ENCODE measurements at regions not wholly inside any gene's neighbourhood (a gene's known extent, or its start where the extent isn't known, plus 50 kb on each side); places are given as distances from the start of the nearest gene placed in this dataset.
"Not testable (repeated sequence)": the region's sequence is repeated elsewhere in the genome, so short reads cannot be mapped to it uniquely, and the experiment has no call there.

- H3K4me1 ChIP-seq (ENCODE audit: insufficient read depth, low read length), result no peaks in the 10 kb centered on the region
- H3K36me3 ChIP-seq (ENCODE audit: insufficient read depth, low read length), result no peaks in the 10 kb centered on the region
- no peaks in the 10 kb centered on the region for H3K9me3 ChIP-seq (ENCODE audit: control insufficient read depth, insufficient read depth, low read length)
- H3K9ac ChIP-seq (ENCODE audit: low read depth, low read length), result no peak overlapping the region
Observed at GRCh38 chr1:204793259-204793914, 77.3 kb upstream of the NFASC start.

GRCh38 chr1:204796886-204797285 is 73.8 kb upstream of the NFASC start:
- not testable (repeated sequence) for H3K4me1 ChIP-seq (ENCODE audit: insufficient read depth, low read length); H3K36me3 ChIP-seq (ENCODE audit: insufficient read depth, low read length); H3K9me3 ChIP-seq (ENCODE audit: control insufficient read depth, insufficient read depth, low read length); H3K9ac ChIP-seq (ENCODE audit: low read depth, low read length)

DNA sequence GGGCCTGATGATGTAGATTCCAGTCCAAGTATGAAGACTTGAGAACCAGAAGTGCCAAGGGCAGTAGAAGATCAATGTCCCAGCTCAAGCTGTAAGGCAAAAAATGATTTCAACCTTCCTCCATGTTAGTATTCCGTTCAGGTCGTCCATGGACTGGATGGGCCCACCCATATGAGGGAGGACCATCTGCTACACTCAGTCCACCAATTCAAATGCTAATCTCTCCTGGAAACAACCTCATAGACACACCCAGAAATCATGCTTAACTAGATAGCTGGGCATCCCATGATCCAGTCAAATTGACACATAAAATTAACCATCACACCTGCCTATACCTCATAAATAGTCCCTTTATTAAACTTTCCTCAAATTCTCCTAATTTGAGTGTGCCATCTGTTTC is 73.3 kb upstream of the NFASC start:
- no peaks in the 10 kb centered on the region for H3K4me1 ChIP-seq (ENCODE audit: insufficient read depth, low read length)
- no peak overlapping the region for H3K9ac ChIP-seq (ENCODE audit: low read depth, low read length)
- H3K9me3 ChIP-seq (ENCODE audit: control insufficient read depth, insufficient read depth, low read length), result no peaks in the 10 kb centered on the region
- no peaks in the 10 kb centered on the region for H3K36me3 ChIP-seq (ENCODE audit: insufficient read depth, low read length)

- Histone ChIP-seq H3K9me3 (ENCODE audit: control insufficient read depth, insufficient read depth, low read length) (no peaks in the 10 kb centered on the region), H3K36me3 (ENCODE audit: insufficient read depth, low read length) (no peaks in the 10 kb centered on the region), H3K9ac (ENCODE audit: low read depth, low read length) (no peak overlapping the region), H3K4me1 (ENCODE audit: insufficient read depth, low read length) (no peaks in the 10 kb centered on the region)
Observed at GRCh38 chr1:204799630-204800029, 71.0 kb upstream of the NFASC start.

- H3K36me3 ChIP-seq (ENCODE audit: insufficient read depth, low read length), result no peaks in the 10 kb centered on the region
- H3K4me1 ChIP-seq (ENCODE audit: insufficient read depth, low read length), result no peaks in the 10 kb centered on the region
- H3K9ac ChIP-seq (ENCODE audit: low read depth, low read length), result no peak overlapping the region
- no peaks in the 10 kb centered on the region for H3K9me3 ChIP-seq (ENCODE audit: control insufficient read depth, insufficient read depth, low read length)
Observed at GRCh38 chr1:204801211-204801610, 69.5 kb upstream of the NFASC start.

DNA sequence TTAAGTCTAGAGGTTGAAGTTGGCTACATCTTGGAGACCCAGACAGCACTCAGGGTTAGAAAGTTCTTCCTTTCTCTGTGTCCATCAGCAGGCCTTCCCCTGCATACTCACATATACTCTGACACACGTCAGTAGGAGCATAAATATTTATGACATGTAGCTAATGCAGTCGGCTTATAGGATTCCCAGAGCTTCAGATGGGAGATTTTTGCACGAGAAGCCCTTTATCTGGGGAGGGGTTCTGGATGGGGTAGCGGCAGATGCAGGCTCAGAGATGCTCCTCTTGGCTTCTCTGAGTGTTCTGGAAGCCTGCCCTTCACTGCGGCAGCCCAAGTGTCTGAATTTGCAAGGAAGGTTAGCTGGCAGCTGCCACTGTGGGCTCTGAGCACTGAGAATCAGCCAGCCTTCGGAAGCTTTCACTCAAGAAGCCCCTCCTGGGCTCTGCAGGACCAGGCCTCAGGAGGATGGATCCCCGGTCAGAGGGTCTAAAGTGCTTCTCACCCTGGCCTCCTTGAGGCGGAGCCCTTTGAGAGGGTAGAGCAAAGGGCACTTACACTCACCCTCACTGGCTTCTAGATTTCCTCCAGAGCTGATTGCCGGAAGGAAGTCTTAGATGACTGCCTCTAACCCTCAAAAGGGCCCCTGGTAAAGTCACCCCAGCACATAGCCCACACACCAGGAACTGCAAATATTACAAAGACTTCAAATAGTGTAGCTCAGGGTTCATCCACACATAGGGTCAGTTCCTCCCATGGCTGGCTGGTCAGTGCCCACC is 68.1 kb upstream of the NFASC start:
- Histone ChIP-seq H3K9ac (ENCODE audit: low read depth, low read length) (no peak overlapping the region), H3K36me3 (ENCODE audit: insufficient read depth, low read length) (no peaks in the 10 kb centered on the region), H3K4me1 (ENCODE audit: insufficient read depth, low read length) (no peaks in the 10 kb centered on the region), H3K9me3 (ENCODE audit: control insufficient read depth, insufficient read depth, low read length) (no peaks in the 10 kb centered on the region)

DNA sequence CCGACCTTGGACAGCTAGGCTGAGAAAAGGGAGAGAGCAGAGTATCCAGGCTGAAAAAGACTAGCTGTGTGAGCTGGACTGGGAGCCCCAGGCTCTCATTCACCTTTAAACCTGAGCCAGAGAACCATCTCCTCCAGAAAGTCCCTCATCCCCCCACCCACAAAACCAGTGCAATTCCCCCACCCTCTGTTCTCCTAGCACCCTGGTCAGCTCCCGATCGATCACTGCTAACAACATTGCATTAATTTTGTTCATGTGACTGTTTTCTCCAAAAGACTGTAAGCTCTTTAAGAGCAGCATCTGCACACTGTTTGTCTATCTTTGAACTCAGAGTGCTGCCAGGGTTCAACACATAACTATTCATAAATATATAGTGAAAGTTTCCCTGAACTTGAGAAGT is 67.1 kb upstream of the NFASC start:
- Histone ChIP-seq H3K36me3 (ENCODE audit: insufficient read depth, low read length) (no peaks in the 10 kb centered on the region), H3K9me3 (ENCODE audit: control insufficient read depth, insufficient read depth, low read length) (no peaks in the 10 kb centered on the region), H3K9ac (ENCODE audit: low read depth, low read length) (no peak overlapping the region), H3K4me1 (ENCODE audit: insufficient read depth, low read length) (no peaks in the 10 kb centered on the region)

- no peaks in the 10 kb centered on the region for H3K9me3 ChIP-seq (ENCODE audit: control insufficient read depth, insufficient read depth, low read length)
- H3K4me1 ChIP-seq (ENCODE audit: insufficient read depth, low read length), result no peaks in the 10 kb centered on the region
- peak overlapping the region; percentile 61 for H3K9ac ChIP-seq (ENCODE audit: low read depth, low read length)
- H3K36me3 ChIP-seq (ENCODE audit: insufficient read depth, low read length), result no peaks in the 10 kb centered on the region
Observed at GRCh38 chr1:204806943-204807687, 63.5 kb upstream of the NFASC start.

DNA sequence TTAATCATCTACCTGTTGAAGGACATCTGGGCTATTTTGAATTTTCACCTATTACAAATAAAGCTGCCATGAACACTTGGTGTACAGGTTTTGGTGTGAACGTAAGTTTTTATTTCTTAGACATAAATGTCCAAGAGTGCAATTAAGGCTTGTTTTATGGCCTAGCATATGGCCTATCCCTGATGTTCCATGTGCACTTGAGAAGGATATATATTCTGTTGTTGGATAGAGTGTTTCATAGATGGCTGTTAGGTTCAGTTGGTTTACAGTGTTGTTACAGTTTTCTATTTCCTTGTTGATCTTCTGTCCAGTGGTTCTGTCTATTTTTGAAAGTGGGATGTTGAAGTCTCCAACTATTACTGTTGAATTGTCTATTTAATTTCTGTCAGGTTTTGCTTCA is 61.2 kb upstream of the NFASC start:
- no peak overlapping the region for H3K9ac ChIP-seq (ENCODE audit: low read depth, low read length)
- H3K9me3 ChIP-seq (ENCODE audit: control insufficient read depth, insufficient read depth, low read length), result no peaks in the 10 kb centered on the region
- H3K36me3 ChIP-seq (ENCODE audit: insufficient read depth, low read length), result no peaks in the 10 kb centered on the region
- no peaks in the 10 kb centered on the region for H3K4me1 ChIP-seq (ENCODE audit: insufficient read depth, low read length)

DNA sequence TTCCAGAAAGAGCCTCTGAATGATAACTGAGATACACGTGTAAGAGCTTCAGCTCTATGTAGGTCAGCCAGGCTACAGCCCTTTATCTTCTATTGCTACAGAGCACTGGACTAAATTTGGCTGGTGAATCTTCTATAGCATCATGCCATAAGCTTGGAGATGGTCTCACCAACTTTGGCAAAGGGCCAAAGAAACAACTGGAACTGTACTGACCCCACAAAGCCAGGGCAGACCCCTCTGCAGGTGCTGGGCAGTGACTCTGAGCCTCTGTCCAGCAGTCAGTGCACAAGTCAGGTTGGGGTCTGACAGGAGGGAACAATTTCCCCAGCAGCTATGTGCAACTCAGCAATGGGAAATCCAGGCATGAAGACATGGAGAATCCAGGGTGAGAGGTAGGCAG is 57.8 kb upstream of the NFASC start:
- Histone ChIP-seq H3K9ac (ENCODE audit: low read depth, low read length) (no peak overlapping the region), H3K4me1 (ENCODE audit: insufficient read depth, low read length) (no peaks in the 10 kb centered on the region), H3K36me3 (ENCODE audit: insufficient read depth, low read length) (no peaks in the 10 kb centered on the region), H3K9me3 (ENCODE audit: control insufficient read depth, insufficient read depth, low read length) (no peaks in the 10 kb centered on the region)

- H3K9ac ChIP-seq (ENCODE audit: low read depth, low read length), result no peak overlapping the region
- H3K4me1 ChIP-seq (ENCODE audit: insufficient read depth, low read length), result no peaks in the 10 kb centered on the region
- no peaks in the 10 kb centered on the region for H3K9me3 ChIP-seq (ENCODE audit: control insufficient read depth, insufficient read depth, low read length)
- H3K36me3 ChIP-seq (ENCODE audit: insufficient read depth, low read length), result no peaks in the 10 kb centered on the region
Observed at GRCh38 chr1:204813522-204813921, 57.1 kb upstream of the NFASC start.

DNA sequence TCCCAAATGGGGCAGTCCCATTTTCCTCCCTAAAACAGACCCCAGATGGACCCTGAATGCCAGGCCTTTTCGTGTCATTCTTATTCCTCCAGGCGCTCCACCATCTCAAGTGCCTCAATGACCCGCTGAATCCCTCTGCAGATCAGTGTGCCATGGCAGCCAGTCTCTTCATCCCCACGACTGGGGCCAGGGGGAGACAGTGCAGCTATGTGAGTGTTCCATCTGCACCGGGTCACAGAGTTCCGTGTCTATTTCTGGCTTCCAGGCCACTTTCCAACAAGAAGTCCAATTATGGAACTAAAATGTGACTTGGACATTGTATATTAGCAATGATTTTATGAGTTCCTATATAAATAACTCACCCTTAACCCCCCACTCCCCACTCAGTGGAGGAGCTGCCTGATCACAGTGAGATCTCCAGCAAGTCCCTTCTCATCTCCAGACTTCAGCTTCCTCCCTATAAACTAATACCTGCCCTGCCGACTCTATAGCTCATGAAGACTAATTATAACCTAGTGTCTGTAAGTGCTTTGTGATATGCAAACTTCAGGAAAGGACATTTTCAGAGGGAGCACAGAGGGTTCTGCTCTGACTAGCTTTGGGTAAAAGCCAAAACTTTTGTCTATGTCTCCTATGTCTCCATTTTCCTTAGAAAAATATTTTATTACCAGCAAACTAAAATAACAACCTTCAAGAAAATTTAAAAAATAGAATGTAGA is 56.3 kb upstream of the NFASC start:
- Histone ChIP-seq H3K36me3 (ENCODE audit: insufficient read depth, low read length) (no peaks in the 10 kb centered on the region), H3K4me1 (ENCODE audit: insufficient read depth, low read length) (no peaks in the 10 kb centered on the region), H3K9ac (ENCODE audit: low read depth, low read length) (no peak overlapping the region), H3K9me3 (ENCODE audit: control insufficient read depth, insufficient read depth, low read length) (no peaks in the 10 kb centered on the region)

DNA sequence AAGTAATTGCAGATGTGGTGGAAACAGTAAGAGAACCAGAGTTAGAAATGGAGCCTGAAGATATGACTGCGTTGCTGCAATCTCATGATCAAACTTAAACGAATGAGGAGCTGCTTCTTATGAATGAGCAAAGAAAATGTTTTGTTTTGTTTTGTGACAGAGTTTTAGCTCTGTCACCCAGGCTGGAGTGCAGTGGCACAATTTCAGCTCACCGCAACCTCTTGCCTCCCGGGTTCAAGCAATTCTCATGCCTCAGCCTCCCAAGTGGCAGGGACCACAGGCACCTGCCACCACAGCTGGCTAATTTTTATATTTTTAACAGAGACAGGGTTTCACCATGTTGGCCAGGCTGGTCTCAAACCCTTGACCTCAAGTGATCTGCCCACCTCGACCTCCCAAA is 53.3 kb upstream of the NFASC start:
- Histone ChIP-seq H3K9ac (ENCODE audit: low read depth, low read length) (no peak overlapping the region), H3K36me3 (ENCODE audit: insufficient read depth, low read length) (no peaks in the 10 kb centered on the region), H3K4me1 (ENCODE audit: insufficient read depth, low read length) (no peaks in the 10 kb centered on the region), H3K9me3 (ENCODE audit: control insufficient read depth, insufficient read depth, low read length) (no peaks in the 10 kb centered on the region)

- H3K9me3 ChIP-seq (ENCODE audit: control insufficient read depth, insufficient read depth, low read length), result no peaks in the 10 kb centered on the region
- H3K4me1 ChIP-seq (ENCODE audit: insufficient read depth, low read length), result no peaks in the 10 kb centered on the region
Observed at GRCh38 chr1:204818998-204819397, 51.7 kb upstream of the NFASC start.

More at GRCh38 chr1:204818998-204819397, 51.7 kb upstream of the NFASC start:
- Histone ChIP-seq H3K36me3 (ENCODE audit: insufficient read depth, low read length) (no peaks in the 10 kb centered on the region), H3K9ac (ENCODE audit: low read depth, low read length) (no peak overlapping the region)
